ENCODE measurements at regions not wholly inside any gene's neighbourhood (a gene's known extent, or its start where the extent isn't known, plus 50 kb on each side); places are given as distances from the start of the nearest gene placed in this dataset.
"Not testable (repeated sequence)": the region's sequence is repeated elsewhere in the genome, so short reads cannot be mapped to it uniquely, and the experiment has no call there.

- DNase-seq, result no peak
Measured at GRCh38 chr5:159456722-159457465, 126.6 kb upstream of the IL12B start.

DNA sequence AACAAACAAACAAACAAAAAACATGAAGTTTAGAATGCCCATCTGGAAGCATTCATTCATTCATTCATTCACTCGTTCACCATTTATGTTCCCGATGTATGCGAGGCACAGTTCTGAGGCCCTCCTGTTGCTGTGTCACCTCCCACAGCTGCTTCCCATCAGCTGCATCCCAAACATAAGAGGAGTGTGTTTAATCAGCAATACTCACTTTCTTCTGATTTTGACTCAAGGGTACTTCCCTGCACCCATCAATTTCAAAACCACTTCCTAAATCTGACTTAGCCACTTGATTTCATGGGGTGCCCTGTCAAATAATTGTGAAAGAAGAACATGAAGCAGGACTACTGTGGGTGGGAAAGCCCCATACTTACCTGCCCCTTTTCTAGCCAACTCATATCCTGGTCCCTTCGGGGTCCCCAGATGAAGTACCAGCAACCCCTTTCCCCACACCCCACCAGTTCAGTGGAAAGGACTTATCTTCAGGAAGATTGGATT lies 128.0 kb upstream of the IL12B start:
- DNase-seq, result no peak

DNA sequence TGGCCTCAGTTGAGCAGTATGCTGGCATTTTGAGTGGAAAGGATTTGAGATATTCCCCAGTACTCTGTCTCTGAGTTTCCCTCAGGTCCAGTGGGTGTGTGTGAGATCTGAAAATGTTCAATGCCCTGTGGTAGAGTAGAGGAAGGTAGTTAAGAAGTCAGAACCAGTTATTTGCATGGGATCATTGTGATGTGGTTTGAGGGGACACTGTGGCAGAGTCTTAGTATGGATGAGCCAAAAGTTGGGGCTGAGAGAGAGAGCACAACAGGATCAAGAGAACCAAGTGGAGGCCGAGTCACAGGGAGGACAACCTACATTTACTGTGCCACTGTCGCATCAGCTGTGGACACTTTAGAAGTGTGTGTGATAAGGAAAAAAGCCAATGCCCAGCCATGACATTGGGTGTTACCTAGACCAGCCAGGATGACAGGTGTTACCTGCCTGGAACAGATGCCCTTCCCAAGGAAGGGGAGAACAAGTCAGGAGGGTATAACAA lies 128.9 kb upstream of the IL12B start:
- no peak for DNase-seq

DNA sequence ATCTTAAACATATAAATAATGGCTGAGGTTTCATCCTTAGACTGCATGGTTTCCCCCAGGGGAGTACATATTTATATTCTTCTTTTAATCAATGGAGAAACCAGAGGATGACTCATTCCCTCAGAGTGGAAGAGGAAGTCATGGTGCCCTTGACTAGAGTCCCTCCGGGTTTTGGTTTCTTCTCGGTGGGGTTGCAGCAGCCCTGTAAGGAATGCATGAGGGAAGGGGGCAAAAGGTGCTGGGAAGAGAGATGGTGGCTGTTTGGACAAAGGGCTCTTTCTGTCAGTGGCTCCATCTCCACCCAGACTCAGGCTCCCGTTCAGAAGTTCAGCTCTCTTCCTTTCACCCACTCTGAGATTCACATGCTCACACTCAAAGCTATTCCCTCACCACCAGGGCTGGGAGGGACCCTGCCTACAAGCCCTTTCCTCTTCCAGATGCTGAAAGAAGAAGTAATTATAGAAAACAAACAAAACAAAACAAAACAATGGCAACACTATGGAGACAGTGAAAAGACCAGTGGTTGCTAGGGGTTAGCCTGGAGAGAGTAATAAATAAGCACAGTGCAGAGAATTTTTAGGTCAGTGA lies 129.8 kb upstream of the IL12B start:
- no peak for DNase-seq

DNA sequence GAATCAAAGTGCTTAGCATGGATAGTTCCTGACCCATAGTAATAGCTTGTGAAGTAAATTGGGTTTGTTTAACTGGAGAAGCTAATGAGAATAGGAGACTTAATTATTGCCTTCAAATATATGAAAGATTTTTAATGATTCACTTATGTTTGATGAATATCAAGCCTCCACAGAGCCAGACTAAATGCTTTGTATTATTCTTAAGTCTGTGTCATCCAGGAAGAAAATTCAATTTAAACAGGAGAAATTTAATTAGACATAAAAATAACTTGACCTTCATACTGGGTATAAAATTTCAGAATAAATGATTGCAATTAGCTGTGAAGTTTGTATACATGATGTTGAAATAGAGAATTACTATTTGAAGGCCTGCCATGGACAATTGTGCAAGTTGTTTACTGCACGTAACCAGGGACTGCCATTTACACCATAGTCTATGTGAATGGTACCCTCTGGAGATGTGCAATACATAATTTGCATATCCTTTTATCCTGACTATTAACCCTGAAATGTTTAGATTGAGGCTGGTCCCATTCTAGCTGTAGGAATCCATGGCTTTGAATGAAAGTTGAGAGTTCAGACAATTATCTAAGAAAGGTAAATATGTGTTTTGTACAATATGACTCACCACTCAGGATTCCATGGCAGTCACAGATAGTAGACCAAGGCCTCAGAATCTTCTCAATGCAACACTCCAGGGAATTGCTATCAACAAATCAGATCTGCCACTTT lies 133.5 kb upstream of the IL12B start:
- DNase-seq, result no peak

DNA sequence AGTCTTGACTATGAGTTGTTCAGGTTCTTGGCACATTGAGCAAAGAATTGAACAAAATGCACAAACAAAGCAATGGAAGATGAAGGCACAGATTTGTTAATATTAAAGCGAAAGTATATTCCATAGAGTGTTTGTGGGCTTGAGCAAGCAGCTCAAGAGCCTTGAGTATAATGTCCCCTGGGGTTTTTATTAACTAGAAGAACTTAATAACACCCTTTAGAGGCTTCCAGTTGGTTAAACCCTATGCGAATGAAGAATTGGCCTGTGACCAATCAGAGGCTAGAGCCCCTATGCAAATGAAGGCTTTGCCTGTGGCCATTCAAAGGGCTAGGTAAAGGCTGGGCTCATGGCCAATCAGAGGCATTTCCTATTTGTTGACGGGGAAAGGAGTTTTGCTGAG lies 135.3 kb upstream of the IL12B start:
- no peak for DNase-seq

DNA sequence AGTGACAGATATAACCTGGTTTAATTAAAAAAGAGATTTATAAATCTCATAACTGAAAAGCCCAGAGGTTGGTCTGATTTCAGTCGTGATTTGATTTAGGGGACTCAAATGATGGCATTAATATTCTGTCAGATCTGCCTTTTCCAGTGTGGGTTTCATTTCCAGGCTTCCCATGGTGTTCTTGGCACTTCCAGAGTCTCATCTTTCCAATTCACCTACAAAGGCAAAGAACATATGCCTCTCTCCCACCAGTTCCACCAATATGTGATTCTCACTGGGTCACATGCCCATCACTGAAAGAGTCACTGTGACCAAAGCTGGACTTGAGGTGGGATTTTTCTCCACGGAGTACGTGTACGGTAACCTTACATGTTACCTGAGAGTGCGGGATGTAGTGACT lies 137.4 kb upstream of the IL12B start:
- no peak for DNase-seq

GRCh38 chr5:159469496-159470372 lies 139.4 kb upstream of the IL12B start:
- no peak for DNase-seq

DNA sequence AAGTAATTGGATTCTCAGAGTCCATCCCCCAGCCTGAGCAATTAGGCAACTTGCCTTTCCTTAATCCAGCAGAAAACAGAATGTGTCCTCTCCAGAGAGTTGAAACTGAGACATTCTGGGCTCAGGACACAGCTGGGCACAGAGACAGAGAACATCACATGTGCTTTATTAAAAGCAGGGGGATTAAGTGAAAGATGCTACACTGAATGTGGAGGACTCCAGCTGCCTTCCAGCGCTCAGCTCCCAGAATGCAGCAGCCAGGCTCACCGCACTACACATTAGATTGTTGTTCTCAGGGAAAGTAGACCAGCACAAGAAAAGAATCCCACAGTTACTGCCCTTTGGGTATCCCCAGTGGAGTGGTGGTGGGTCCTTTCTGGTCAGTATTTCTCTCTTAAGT lies 141.6 kb upstream of the IL12B start:
- DNase-seq, result no peak

DNA sequence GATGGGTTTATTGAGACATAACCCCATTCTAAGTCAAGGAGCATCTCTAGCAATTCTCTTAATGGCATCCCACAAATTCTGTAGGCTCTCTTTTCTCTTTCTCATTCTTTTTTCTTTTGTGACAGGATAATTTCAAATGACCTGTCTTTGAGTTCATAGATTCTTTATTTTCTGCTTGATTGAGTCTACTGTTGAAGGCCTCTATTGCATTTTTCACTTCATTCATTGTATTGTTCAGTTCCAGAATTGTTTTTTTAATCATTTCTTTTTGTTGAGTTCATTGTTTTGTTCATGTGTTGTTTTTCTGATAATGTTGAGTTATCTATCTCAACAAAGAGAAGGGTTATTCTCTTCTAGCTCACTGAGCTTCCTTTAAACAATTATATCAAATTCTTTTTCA lies 144.7 kb upstream of the IL12B start:
- no peak for DNase-seq

DNA sequence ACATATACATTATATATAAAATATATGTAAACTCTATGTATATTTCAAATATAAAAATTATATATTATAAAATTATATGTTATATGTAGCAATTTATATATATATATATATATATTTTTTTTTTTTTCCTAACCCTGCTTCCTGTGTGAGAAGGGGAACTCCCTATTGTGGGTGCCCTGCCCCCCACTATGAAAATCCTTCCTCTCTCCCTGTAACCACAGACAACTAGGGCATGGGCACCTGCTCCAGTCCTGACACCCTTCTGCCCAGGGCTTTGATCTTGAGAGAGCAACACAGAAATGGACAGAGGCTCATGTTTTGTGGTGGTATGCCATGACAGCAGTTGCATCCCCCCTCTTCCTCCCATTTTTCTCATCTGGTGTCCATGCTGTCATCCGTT lies 148.7 kb upstream of the IL12B start:
- peak; percentile 6 for DNase-seq

- no peak for DNase-seq
Measured at GRCh38 chr5:159480849-159481248, 150.6 kb upstream of the IL12B start.

- no peak for DNase-seq
Measured at GRCh38 chr5:159481751-159482150, 151.5 kb upstream of the IL12B start.

- DNase-seq, result no peak
Measured at GRCh38 chr5:159486836-159487235, 156.5 kb upstream of the IL12B start.

GRCh38 chr5:159488516-159488915 lies 158.2 kb upstream of the IL12B start:
- no peak for DNase-seq

GRCh38 chr5:159489779-159490178 lies 159.5 kb upstream of the IL12B start:
- DNase-seq, result no peak

DNA sequence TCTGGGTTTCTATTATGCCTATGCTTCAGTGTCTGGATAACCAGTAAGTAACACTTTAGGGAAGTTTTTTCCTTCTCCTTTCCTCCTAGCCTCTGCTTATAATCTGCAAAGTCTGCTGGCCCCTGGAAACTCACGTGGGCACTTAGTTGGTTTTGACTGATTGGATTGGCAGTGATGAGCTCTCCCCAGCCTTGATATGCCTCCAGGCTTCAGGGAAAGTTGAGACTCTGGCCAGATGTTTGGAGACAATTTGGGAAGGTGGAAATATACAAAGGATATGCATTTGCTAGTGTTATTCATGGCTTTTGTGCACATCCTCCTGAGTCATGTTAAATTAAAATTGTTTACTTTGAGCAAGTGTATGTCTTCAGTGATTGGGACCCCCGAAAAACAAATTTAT lies 160.2 kb upstream of the IL12B start:
- no peak for DNase-seq

DNA sequence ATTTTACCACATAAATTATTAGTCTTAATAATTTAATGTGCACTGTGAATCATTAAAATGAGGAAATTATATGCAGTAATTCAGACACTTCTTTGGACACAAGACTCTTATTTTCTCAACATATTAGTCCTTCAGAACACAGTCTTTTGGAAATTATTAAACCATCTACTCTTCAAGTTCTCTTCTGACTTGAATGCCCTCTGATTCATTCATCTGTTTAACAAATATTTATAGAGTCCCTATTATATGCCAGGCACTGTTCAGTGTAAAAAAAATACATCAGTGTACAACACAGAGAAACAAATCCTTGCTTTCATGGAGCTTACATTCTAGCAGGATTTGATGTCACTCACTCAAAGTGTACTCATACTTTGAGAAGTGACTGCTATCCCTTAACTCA lies 163.4 kb upstream of the IL12B start:
- no peak for DNase-seq

DNA sequence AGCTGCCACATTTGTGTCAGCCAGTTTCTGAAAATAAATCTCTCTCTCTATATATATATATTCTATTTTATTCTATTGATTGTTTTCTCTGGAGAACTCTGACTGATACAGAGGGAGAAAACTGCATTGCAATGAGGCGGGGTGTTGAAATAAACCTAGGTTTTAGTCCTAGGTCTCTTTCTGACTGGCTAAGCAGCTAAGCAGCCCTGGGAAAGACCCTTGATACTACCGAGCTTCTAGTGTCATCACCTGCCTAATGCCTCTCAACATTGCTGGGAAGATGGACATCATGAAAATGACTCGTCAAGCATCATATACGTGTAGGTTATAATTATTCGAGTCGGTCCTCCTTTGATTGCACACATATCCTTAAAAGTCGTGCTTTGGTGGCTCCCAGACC lies 166.5 kb upstream of the IL12B start:
- no peak for DNase-seq

DNA sequence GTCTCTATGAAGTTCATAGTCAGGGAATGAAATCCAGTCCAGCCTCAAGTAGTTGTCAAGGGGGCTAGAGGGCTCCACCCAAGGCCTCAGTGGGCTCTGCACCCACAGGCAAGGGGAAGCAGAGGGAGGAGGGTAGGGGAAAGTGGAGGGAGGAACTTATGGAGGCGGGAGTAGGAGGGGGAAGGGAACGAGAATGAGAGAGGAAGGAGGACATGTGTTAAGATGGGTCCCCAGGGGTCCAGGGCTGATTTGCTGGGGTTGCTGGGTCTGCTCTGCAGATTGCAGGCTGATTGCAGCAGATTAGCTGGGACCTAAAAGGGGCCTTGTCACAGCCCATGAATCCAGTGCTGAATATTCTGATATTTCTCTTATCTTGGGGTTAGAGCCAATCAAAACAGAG lies 166.9 kb upstream of the IL12B start:
- DNase-seq, result no peak

DNA sequence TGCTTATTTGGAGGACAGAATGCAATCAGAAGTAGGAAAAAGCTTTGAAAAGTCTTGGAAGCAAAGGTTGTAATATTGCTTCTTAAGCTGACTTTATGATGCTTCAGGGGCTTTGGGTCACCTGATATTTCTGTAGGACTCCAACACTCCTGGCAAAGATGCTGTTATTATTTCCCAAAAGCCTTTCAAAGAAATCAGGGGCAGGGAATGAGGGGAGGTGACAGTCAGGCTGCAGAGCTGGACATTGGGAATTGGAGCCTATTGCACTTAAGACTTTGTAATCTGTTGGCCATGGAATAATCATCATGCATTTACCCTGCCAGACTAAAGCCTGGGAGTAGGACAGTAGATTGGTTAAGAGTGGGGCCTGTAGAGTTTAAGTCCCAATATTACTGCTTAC lies 168.3 kb upstream of the IL12B start:
- DNase-seq, result no peak

- not testable (repeated sequence) for DNase-seq
Measured at GRCh38 chr5:159502116-159502515, 171.8 kb upstream of the IL12B start.

DNA sequence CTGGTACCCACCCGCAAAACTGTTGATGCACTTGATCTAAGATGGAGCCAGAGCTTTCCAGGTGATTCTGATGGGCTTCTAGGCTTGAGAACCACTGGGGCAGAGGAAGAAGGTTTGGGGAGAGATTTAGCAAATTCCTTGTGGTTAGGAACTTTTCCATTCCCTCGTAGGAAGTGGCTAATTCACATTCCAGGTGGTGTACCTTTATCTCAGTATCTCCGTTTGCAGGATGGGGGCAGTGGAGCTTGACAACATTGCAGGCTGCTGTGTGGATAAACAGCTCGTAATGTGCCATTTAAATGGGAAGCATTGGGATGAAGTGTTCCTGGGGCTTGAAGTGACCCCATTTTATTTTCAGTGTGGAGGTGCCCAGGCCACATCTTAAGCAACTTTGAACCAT lies 172.9 kb upstream of the IL12B start:
- no peak for DNase-seq
